ENCODE measurements at regions not wholly inside any gene's neighbourhood (a gene's known extent, or its start where the extent isn't known, plus 50 kb on each side); places are given as distances from the start of the nearest gene placed in this dataset.

- H3K4me1 ChIP-seq (ENCODE audit: low read depth) = no peaks in the 10 kb centered on the region
- intact Hi-C loops (cut with DNase I, micrococcal nuclease) = no loop called here
Observed at GRCh38 chr14:62062645-62063044, 300.4 kb downstream of the SNAPC1 start.

GRCh38 chr14:62064751-62065323 is 302.6 kb downstream of the SNAPC1 start:
- ATAC-seq (no peak), DNase-seq (no peak)
- Histone ChIP-seq H3K4me3 (no peak overlapping the region), H3K36me3 (ENCODE audit: low read depth) (no peaks in the 10 kb centered on the region), H3K9me3 (no peaks in the 10 kb centered on the region), H3K4me1 (ENCODE audit: low read depth) (no peaks in the 10 kb centered on the region)
- TF ChIP-seq CTCF (IDR thresholded peaks at IDR 0.05) = no peak
- intact Hi-C loops (cut with DNase I, micrococcal nuclease) = no loop called here

More at GRCh38 chr14:62062645-62063044, 300.4 kb downstream of the SNAPC1 start:
- ATAC-seq (no peak), DNase-seq (no peak)
- Histone ChIP-seq H3K4me3 (no peak overlapping the region), H3K36me3 (ENCODE audit: low read depth) (no peaks in the 10 kb centered on the region), H3K9me3 (no peaks in the 10 kb centered on the region)
- TF ChIP-seq CTCF (IDR thresholded peaks at IDR 0.05) = no peak

- Histone ChIP-seq H3K4me1 (ENCODE audit: low read depth) (no peaks in the 10 kb centered on the region), H3K4me3 (no peak overlapping the region), H3K36me3 (ENCODE audit: low read depth) (no peaks in the 10 kb centered on the region), H3K9me3 (no peaks in the 10 kb centered on the region)
- no peak for ATAC-seq
- DNase-seq = no peak
- intact Hi-C loops (cut with DNase I, micrococcal nuclease) = no loop called here
- no peak for TF ChIP-seq CTCF (IDR thresholded peaks at IDR 0.05)
Observed at GRCh38 chr14:62066304-62066703, 304.1 kb downstream of the SNAPC1 start.

- TF ChIP-seq CTCF (IDR thresholded peaks at IDR 0.05) = no peak
- no peak for ATAC-seq
Observed at GRCh38 chr14:62071039-62071438, 308.8 kb downstream of the SNAPC1 start.

GRCh38 chr14:62076368-62076767 is 314.1 kb downstream of the SNAPC1 start:
- Histone ChIP-seq H3K9me3 (no peaks in the 10 kb centered on the region), H3K36me3 (ENCODE audit: low read depth) (no peaks in the 10 kb centered on the region), H3K4me3 (no peak overlapping the region), H3K4me1 (ENCODE audit: low read depth) (no peaks in the 10 kb centered on the region)
- no peak for TF ChIP-seq CTCF (IDR thresholded peaks at IDR 0.05)
- intact Hi-C loops (cut with DNase I, micrococcal nuclease) = no loop called here
- DNase-seq = no peak
- no peak for ATAC-seq

More at GRCh38 chr14:62071039-62071438, 308.8 kb downstream of the SNAPC1 start:
- H3K9me3 ChIP-seq = no peaks in the 10 kb centered on the region
- DNase-seq = no peak
- H3K36me3 ChIP-seq (ENCODE audit: low read depth) = no peaks in the 10 kb centered on the region
- intact Hi-C loops (cut with DNase I, micrococcal nuclease) = no loop called here
- H3K4me1 ChIP-seq (ENCODE audit: low read depth) = no peaks in the 10 kb centered on the region
- no peak overlapping the region for H3K4me3 ChIP-seq
